ENCODE measurements at regions not wholly inside any gene's neighbourhood (a gene's known extent, or its start where the extent isn't known, plus 50 kb on each side); places are given as distances from the start of the nearest gene placed in this dataset.
A peak's percentile ranks its signal among the peaks of the same experiment; 100 is the strongest.

GRCh38 chr13:33340631-33341030 is 55.1 kb upstream of the STARD13 start:
- no peak for TF ChIP-seq CTCF (IDR thresholded peaks at IDR 0.05; ENCODE audit: low read depth, low read length, missing control alignments)
- no peak for DNase-seq (ENCODE audit: extremely low read depth, low read depth)

GRCh38 chr13:33341861-33342452 is 56.4 kb upstream of the STARD13 start:
- no peak for DNase-seq (ENCODE audit: extremely low read depth, low read depth)
- no peak for TF ChIP-seq CTCF (IDR thresholded peaks at IDR 0.05; ENCODE audit: low read depth, low read length, missing control alignments)
- no peak overlapping the region for H3K4me3 ChIP-seq (replicated peaks; ENCODE audit: low read depth, low read length)

More at GRCh38 chr13:33340631-33341030, 55.1 kb upstream of the STARD13 start:
- H3K4me3 ChIP-seq (replicated peaks; ENCODE audit: low read depth, low read length): no peak overlapping the region

DNA sequence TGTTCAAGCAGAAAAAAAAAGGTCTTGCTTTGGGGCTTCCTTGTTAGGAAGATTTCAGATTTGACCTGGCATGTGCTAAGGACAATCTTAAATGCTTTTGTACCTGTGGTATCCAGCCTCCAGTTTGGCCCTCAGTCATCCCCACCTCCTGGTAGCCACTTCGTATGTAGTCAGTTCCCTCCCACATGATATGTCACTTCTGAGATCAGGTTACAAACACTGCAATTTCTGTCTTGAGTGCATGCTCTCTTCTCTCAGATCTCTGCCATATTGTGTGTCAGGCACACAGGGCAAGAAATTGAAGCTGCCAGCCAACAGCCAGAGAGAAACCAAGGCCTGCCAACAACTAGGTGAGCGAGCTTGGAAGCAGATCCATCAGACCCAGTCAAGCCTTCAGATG is 60.3 kb upstream of the STARD13 start:
- no peak for DNase-seq (ENCODE audit: extremely low read depth, low read depth)
- no peak for TF ChIP-seq CTCF (IDR thresholded peaks at IDR 0.05; ENCODE audit: low read depth, low read length, missing control alignments)
- H3K4me3 ChIP-seq (replicated peaks; ENCODE audit: low read depth, low read length): no peak overlapping the region

GRCh38 chr13:33347861-33348260 is 62.3 kb upstream of the STARD13 start:
- no peak for DNase-seq (ENCODE audit: extremely low read depth, low read depth)
- no peak for TF ChIP-seq CTCF (IDR thresholded peaks at IDR 0.05; ENCODE audit: low read depth, low read length, missing control alignments)
- H3K4me3 ChIP-seq (replicated peaks; ENCODE audit: low read depth, low read length): no peak overlapping the region

DNA sequence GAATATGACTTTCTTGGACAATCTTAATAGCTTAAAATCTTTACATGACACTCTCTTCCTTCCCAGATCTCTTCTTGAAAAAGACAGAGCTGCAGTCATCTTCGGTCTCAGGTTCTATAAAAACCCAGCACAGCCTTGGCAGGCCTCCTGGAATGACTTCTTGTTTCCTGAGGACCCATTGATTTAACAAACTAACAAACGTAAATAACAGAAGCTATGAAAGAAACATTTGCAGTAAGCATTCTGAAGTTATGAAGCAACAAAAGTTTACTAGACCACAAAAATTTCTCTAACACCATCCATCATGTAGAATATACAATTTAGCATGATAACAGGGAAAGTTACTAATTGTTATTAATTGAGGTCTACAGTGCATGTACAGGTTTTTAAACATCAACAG is 62.8 kb upstream of the STARD13 start:
- no peak for DNase-seq (ENCODE audit: extremely low read depth, low read depth)
- TF ChIP-seq CTCF (IDR thresholded peaks at IDR 0.05; ENCODE audit: low read depth, low read length, missing control alignments): no peak
- H3K4me3 ChIP-seq (replicated peaks; ENCODE audit: low read depth, low read length): no peak overlapping the region

GRCh38 chr13:33349288-33349985 is 63.9 kb upstream of the STARD13 start:
- no peak for TF ChIP-seq CTCF (IDR thresholded peaks at IDR 0.05; ENCODE audit: low read depth, low read length, missing control alignments)
- H3K4me3 ChIP-seq (replicated peaks; ENCODE audit: low read depth, low read length): peak overlapping the region; percentile 62
- DNase-seq (ENCODE audit: extremely low read depth, low read depth): no peak

Measured in HFF-Myc (cell line).